ENCODE measurements at regions not wholly inside any gene's neighbourhood (a gene's known extent, or its start where the extent isn't known, plus 50 kb on each side); places are given as distances from the start of the nearest gene placed in this dataset.

GRCh38 chr2:129730979-129731378 is 248.5 kb upstream of the RAB6C start:
- TF ChIP-seq, protein P1, sequence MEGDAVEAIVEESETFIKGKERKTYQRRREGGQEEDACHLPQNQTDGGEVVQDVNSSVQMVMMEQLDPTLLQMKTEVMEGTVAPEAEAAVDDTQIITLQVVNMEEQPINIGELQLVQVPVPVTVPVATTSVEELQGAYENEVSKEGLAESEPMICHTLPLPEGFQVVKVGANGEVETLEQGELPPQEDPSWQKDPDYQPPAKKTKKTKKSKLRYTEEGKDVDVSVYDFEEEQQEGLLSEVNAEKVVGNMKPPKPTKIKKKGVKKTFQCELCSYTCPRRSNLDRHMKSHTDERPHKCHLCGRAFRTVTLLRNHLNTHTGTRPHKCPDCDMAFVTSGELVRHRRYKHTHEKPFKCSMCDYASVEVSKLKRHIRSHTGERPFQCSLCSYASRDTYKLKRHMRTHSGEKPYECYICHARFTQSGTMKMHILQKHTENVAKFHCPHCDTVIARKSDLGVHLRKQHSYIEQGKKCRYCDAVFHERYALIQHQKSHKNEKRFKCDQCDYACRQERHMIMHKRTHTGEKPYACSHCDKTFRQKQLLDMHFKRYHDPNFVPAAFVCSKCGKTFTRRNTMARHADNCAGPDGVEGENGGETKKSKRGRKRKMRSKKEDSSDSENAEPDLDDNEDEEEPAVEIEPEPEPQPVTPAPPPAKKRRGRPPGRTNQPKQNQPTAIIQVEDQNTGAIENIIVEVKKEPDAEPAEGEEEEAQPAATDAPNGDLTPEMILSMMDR (IDR thresholded peaks at IDR 0.05; ENCODE audit: insufficient read depth, low read depth, low read length), result no peak
- no peak for DNase-seq (ENCODE audit: low read depth)
- H3K4me3 ChIP-seq (ENCODE audit: low read depth, low read length), result no peak overlapping the region

DNA sequence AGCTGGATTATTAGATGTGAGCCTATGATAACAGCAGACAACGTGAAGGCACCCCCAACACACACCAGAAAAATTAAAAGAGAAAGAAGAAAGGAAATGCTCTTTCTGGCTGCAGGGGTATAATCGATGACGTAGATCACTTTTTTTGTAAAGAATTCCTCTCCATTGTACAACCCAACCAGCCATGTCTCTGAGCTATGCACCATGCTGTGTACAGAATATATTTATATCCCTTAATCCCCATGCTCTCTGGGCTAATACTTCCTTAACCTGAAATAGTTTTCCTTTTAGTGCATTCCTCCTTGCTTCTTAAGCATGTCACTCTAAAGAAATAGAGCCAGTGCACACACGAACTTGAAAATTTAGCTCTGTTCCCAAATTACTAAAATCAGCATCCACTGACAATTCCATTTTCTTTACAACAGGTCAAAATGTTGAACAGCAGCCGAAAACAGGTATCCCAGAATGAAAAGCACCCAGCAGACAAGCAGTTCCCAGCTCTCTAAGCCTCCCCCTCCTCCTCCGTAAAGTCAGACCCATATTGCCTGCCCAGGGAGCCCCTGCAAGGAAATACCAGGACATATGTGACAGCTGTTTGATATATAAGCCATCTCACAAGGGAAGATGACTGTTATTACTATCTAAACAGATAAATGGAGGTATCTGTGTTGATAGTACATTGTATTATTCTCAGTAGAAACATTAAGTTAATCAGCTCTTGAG is 247.4 kb upstream of the RAB6C start:
- no peak for DNase-seq (ENCODE audit: low read depth)
- no peak overlapping the region for H3K4me3 ChIP-seq (ENCODE audit: low read depth, low read length)
- TF ChIP-seq, protein P1 (IDR thresholded peaks at IDR 0.05; ENCODE audit: insufficient read depth, low read depth, low read length), result no peak

GRCh38 chr2:129732630-129733026 is 246.8 kb upstream of the RAB6C start:
- no peak overlapping the region for H3K4me3 ChIP-seq (ENCODE audit: low read depth, low read length)
- TF ChIP-seq, protein P1 (IDR thresholded peaks at IDR 0.05; ENCODE audit: insufficient read depth, low read depth, low read length), result no peak
- DNase-seq (ENCODE audit: low read depth), result no peak

DNA sequence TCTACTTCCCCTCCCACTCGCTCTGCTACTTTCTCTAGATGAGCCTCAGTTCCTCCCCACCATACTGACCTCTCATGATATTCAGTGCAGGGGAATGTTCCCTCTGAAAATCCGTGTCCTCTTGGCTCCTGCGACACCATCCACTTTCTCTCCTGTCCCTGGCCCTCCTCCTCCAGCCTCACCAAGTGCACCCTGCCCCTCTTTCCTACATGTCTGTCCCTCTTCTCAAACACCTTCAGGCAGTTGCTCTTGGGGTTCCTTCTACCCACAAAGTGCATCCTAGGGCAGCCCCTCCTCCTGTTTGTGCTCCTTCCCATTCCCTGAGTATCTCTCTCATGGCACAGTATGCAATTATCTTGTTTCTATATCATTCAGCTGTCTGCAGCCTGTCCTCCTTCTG is 246.4 kb upstream of the RAB6C start:
- TF ChIP-seq, protein P1 (IDR thresholded peaks at IDR 0.05; ENCODE audit: insufficient read depth, low read depth, low read length), result no peak
- no peak for DNase-seq (ENCODE audit: low read depth)
- no peak overlapping the region for H3K4me3 ChIP-seq (ENCODE audit: low read depth, low read length)

DNA sequence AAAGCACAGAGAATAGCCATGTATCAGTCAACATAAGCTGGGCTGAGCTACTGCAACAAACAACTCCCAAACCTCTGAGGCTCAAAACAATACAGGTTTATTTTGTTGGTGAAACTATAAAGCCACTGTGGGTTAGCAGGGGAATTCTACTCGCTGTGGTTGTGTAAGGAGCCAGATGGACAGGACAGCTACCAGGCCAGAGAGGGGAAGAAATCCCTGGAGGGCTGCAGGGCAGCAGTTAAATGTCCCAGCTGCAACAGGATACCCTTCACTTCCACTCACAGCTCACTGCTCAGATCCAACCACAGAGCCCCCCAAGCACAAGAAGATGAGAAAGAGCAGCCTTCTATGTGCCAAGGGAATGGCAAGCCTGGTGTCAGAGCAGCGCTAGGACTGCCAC is 245.9 kb upstream of the RAB6C start:
- no peak overlapping the region for H3K4me3 ChIP-seq (ENCODE audit: low read depth, low read length)
- TF ChIP-seq, protein P1 (IDR thresholded peaks at IDR 0.05; ENCODE audit: insufficient read depth, low read depth, low read length), result no peak
- DNase-seq (ENCODE audit: low read depth), result no peak

DNA sequence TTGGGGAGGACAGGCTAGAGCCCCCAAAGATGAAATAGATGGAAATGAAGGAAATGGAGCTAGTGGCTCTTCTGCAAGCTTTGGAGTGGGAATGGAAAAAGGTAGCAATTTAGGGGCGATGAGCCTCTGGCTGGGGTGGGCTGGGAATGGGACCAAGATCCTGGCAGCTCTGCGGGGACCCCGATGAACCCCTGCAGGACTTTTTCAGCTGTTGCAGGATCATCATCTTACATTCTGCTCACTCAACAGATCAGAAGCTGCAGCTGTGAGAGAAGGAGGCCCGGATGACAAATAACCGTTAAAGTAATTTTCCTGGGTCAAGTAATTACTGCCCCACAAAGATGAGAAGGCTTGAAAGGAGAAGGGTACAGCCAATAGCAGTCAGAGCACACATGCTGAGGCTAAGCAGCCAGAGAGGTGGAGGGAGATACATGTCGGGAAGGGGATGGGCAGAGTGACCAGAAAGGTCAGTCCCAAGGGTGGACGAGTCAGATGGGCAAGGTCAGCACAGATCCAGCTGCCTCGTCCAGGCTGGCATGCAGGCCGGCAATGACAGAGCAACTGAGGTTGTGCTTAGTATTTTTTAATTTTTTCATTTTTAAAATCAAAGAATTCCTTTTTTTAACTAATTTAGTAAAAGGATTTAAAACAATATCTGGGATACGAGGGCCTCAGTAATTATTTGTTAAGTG is 245.0 kb upstream of the RAB6C start:
- DNase-seq (ENCODE audit: low read depth), result no peak
- TF ChIP-seq, protein P1 (IDR thresholded peaks at IDR 0.05; ENCODE audit: insufficient read depth, low read depth, low read length), result no peak

More for the DNA sequence above, 245.0 kb upstream of the RAB6C start:
- H3K4me3 ChIP-seq (ENCODE audit: low read depth, low read length), result no peak overlapping the region

Data from fibroblast of villous mesenchyme (primary cell).